GM23338 (cell line): ENCODE measurements at regions not wholly inside any gene's neighbourhood (a gene's known extent, or its start where the extent isn't known, plus 50 kb on each side); places are given as distances from the start of the nearest gene placed in this dataset.

Source experiments
- ATAC-seq: fragments of 200-7000 bp; cut with Tn5 transposase; 3 replicates; pipeline ENCODE4 v1.9.1; 2020
- DNase-seq: peaks from one replicate; pipeline ENCODE4 v3.0.0-alpha.2; 2015; ENCODE audit warnings: low spot score
- H2AFZ ChIP-seq: fragments of 200-600 bp; sonication (generic); 2 replicates; pipeline ENCODE4 v1.8.0; 2016; ENCODE audit warnings: antibody characterized with exemption, mild to moderate bottlenecking, moderate library complexity
- H3F3A ChIP-seq: fragments of 200-600 bp; sonication (generic); replicated peaks from 2 replicates; pipeline ENCODE4 v1.8.0; 2017; ENCODE audit warnings: antibody characterized with exemption, mixed run types, low read depth
- H3K27ac ChIP-seq: fragments of 200-600 bp; sonication (generic); 2 replicates; pipeline ENCODE4 v1.6.1; 2016; ENCODE audit warnings: low read depth
- H3K27me3 ChIP-seq: fragments of 200-600 bp; sonication (generic); 2 replicates; pipeline ENCODE4 v1.8.0; 2016; ENCODE audit warnings: mild to moderate bottlenecking, mixed run types, moderate library complexity; ENCODE audit not compliant: insufficient read depth
- H3K36me3 ChIP-seq: fragments of 200-600 bp; sonication (generic); 2 replicates; pipeline ENCODE4 v1.8.0; 2016; ENCODE audit warnings: mild to moderate bottlenecking; ENCODE audit not compliant: insufficient read depth
- H3K4me1 ChIP-seq: fragments of 200-600 bp; sonication (generic); 2 replicates; pipeline ENCODE4 v1.8.0; 2016; ENCODE audit warnings: mild to moderate bottlenecking, moderate library complexity; ENCODE audit not compliant: insufficient read depth
- H3K4me2 ChIP-seq: fragments of 200-600 bp; sonication (generic); 2 replicates; pipeline ENCODE4 v1.7.1; 2017; ENCODE audit warnings: mixed run types
- H3K4me3 ChIP-seq: fragments of 200-600 bp; sonication (generic); 2 replicates; pipeline ENCODE4 v1.6.1; 2016; ENCODE audit warnings: mixed run types
- H3K79me2 ChIP-seq: fragments of 200-600 bp; sonication (generic); replicated peaks from 2 replicates; pipeline ENCODE4 v1.8.0; 2017; ENCODE audit warnings: mild to moderate bottlenecking; ENCODE audit not compliant: insufficient read depth
- H3K9me2 ChIP-seq: fragments of 200-600 bp; sonication (generic); 2 replicates; pipeline ENCODE4 v1.8.0; 2017; ENCODE audit not compliant: insufficient read depth
- H4K20me1 ChIP-seq: fragments of 200-600 bp; sonication (generic); replicated peaks from 2 replicates; pipeline ENCODE4 v1.8.0; 2017; ENCODE audit warnings: mild to moderate bottlenecking; ENCODE audit not compliant: insufficient read depth
- H3K27ac Mint-ChIP-seq: 2 replicates; pipeline ENCODE4 v1.8.0; 2020; ENCODE audit warnings: inconsistent platforms, mild to moderate bottlenecking, moderate library complexity, mixed read lengths
- H3K27me3 Mint-ChIP-seq: 3 replicates; pipeline ENCODE4 v1.8.0; 2022; ENCODE audit warnings: low read depth, mild to moderate bottlenecking, moderate library complexity, mixed read lengths, inconsistent platforms; ENCODE audit not compliant: insufficient read depth, poor library complexity
- H3K36me3 Mint-ChIP-seq: 3 replicates; pipeline ENCODE4 v1.8.0; 2021; ENCODE audit warnings: low read depth, mild to moderate bottlenecking, inconsistent platforms, moderate library complexity, mixed read lengths
- H3K4me1 Mint-ChIP-seq: 3 replicates; pipeline ENCODE4 v1.8.0; 2020; ENCODE audit warnings: mild to moderate bottlenecking, inconsistent platforms, mixed read lengths
- H3K4me3 Mint-ChIP-seq: 3 replicates; pipeline ENCODE4 v1.8.0; 2021; ENCODE audit warnings: moderate library complexity, mild to moderate bottlenecking, inconsistent platforms, mixed read lengths
- H3K9me3 Mint-ChIP-seq: 3 replicates; pipeline ENCODE4 v1.8.0; 2020; ENCODE audit warnings: moderate library complexity, mild to moderate bottlenecking, inconsistent platforms, mixed read lengths
- CTCF ChIP-seq, 2 experiments: fragments of 200-600 bp in 1 of 2; sonication (generic) in 1 of 2; conservative IDR thresholded peaks; 2 replicates each; pipeline versions ENCODE4 v1.5.1 to v1.6.1; 2016 to 2017; ENCODE audit warnings: antibody characterized with exemption in 2 of 2, low read depth in 2 of 2, mild to moderate bottlenecking in 2 of 2, moderate library complexity in 1 of 2
- ETS1 ChIP-seq: IDR thresholded peaks from 2 replicates; pipeline ENCODE4 v1.6.1; 2016; ENCODE audit warnings: antibody characterized with exemption
- EZH2 ChIP-seq: fragments of 200-600 bp; sonication (generic); IDR thresholded peaks from one replicate; pipeline ENCODE4 v1.8.0; 2017; ENCODE audit warnings: antibody characterized with exemption, mild to moderate bottlenecking, low read depth; ENCODE audit not compliant: unreplicated experiment
- REST ChIP-seq: IDR thresholded peaks from one replicate; pipeline ENCODE4 v1.6.1; 2018; ENCODE audit warnings: antibody characterized with exemption; ENCODE audit not compliant: unreplicated experiment
- ZNF331 ChIP-seq: fragments of 250-450 bp; sonication (Bioruptor Pico); IDR thresholded peaks from 2 replicates; pipeline ENCODE4 v1.5.0; 2020; ENCODE audit warnings: low read depth, mild to moderate bottlenecking, moderate library complexity

GRCh38 chr19:16025108-16026101 is 50.9 kb upstream of the TPM4 start:
- no peak overlapping the region for H3K27ac Mint-ChIP-seq
- H3K4me3 Mint-ChIP-seq = no peak overlapping the region
- Histone ChIP-seq H3K4me3 (no peak overlapping the region), H3K27ac (no peak overlapping the region), H3K36me3 (no peaks in the 10 kb centered on the region), H3K9me2 (no peaks in the 10 kb centered on the region), H3K4me1 (no peaks in the 10 kb centered on the region), H3K27me3 (no peaks in the 10 kb centered on the region), H2AFZ (no peak overlapping the region), H3K79me2 (no peaks in the 10 kb centered on the region), H3F3A (no peaks in the 10 kb centered on the region), H3K4me2 (no peak overlapping the region), H4K20me1 (no peaks in the 10 kb centered on the region)
- peaks cover 31% of the 10 kb centered on the region for H3K36me3 Mint-ChIP-seq
- ATAC-seq (peak; percentile 69), DNase-seq (peak; percentile 52)
- H3K27me3 Mint-ChIP-seq = peaks cover 12% of the 10 kb centered on the region
- peaks cover 87% of the 10 kb centered on the region for H3K9me3 Mint-ChIP-seq
- TF ChIP-seq EZH2 (no peak), ETS1 (no peak), CTCF (conservative IDR thresholded peaks at IDR 0.05; ENCODE audit: low read depth in 2 of 2) (peak in 1 of 2 experiments; percentile 22; a peak in 1 of 4 replicates)
- H3K4me1 Mint-ChIP-seq = no peaks in the 10 kb centered on the region

- no peaks in the 10 kb centered on the region for H3K4me1 Mint-ChIP-seq
- Histone ChIP-seq H4K20me1 (no peaks in the 10 kb centered on the region), H3K4me2 (no peak overlapping the region), H3K27ac (no peak overlapping the region), H3K79me2 (no peaks in the 10 kb centered on the region), H3K9me2 (no peaks in the 10 kb centered on the region), H3K4me1 (no peaks in the 10 kb centered on the region), H3K4me3 (no peak overlapping the region), H2AFZ (no peak overlapping the region), H3F3A (no peaks in the 10 kb centered on the region), H3K36me3 (no peaks in the 10 kb centered on the region), H3K27me3 (no peaks in the 10 kb centered on the region)
- H3K4me3 Mint-ChIP-seq = no peak overlapping the region
- ATAC-seq = no peak
- no peak overlapping the region for H3K27ac Mint-ChIP-seq
- peaks cover 25% of the 10 kb centered on the region for H3K36me3 Mint-ChIP-seq
- H3K27me3 Mint-ChIP-seq = peaks cover 12% of the 10 kb centered on the region
- TF ChIP-seq ZNF331 (CRISPR knock-in tag) = no peak
- TF ChIP-seq EZH2 = no peak
- no peak for TF ChIP-seq ETS1
- no peak for TF ChIP-seq REST
- peaks cover 87% of the 10 kb centered on the region for H3K9me3 Mint-ChIP-seq
- DNase-seq = no peak
Measured at GRCh38 chr19:16026131-16026530, 50.2 kb upstream of the TPM4 start.
